ENCODE measurements at regions not wholly inside any gene's neighbourhood (a gene's known extent, or its start where the extent isn't known, plus 50 kb on each side); places are given as distances from the start of the nearest gene placed in this dataset.
A peak's percentile ranks its signal among the peaks of the same experiment; 100 is the strongest.
"Not testable (repeated sequence)": the region's sequence is repeated elsewhere in the genome, so short reads cannot be mapped to it uniquely, and the experiment has no call there.

DNA sequence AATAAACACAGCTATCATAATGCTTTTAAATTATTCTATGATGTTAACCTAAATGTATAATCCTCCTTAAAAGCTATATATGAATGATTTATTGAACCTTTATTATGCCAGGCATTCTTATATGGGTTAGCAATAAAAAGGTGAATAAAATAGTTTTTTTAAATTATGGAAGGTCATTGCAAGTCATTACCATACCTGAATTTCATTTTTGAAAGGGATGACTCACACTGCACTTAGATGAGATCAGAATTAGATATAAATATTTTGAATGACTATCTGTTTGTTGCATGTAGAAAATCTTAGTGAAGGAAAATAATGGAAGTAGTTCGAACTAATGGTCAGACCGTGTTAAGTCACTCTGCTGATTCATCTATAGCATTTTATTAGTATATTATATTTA, 822.3 kb downstream of the LUZP2 start:
- DNase-seq (ENCODE audit: low spot score): no peak

DNA sequence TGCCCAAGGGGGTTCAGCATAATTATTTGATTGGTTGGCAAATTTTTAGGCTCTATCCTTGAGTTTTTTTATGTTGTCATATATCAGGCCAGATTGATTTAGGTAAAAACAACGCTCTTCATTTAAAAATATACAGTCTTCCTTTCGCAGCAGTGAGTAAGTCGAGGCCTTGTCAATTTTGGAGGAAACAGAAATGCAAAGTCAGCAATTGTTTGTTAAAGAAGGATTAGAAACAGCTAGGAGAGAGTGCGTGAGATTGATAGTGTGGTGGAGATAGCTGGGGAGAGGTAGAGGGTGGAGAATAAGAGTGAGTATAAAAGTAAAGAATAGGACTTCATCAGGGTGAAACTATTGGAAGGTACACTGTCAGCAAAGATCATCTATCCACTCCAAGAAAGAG, 830.8 kb downstream of the LUZP2 start:
- no peak for DNase-seq (ENCODE audit: low spot score)

DNA sequence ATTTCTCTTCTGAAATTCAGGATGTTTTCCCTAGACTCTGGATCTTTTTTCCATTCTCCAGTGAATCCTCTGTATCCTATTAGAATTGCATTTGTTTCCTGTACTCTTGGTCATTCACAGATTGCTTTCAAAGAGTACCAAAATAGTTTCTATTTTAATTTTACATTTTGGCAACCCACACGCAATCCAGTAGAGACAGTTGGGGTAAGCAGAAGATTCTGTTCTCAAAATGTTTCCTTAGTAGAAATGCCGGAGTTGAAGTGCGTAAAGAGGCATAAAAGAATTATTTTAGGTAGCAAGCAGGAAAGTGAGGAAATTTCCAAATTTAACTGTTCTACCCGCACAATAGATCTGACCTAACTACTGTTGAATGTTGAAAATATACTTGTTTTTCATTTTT, 842.4 kb downstream of the LUZP2 start:
- no peak for DNase-seq (ENCODE audit: low spot score)

DNA sequence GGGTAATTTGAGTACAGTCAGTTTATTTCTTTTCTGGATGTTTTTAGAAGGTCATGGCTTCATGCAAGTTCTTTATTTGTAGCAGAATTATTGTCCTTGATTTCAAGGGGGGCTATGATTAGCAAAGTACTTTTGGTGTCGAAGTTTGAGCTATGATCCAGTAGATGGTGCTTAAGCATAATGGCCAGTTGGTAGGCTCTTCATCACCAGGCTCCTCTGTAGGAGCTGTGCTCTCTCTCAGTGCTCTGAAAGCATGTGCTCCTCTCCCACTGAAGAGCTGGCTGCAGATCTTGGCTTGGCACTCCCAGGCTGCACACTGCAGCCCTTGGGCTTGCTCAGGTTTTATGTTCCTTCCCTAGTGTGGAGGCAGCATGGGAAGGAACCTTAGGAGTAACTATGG, 852.7 kb downstream of the LUZP2 start:
- DNase-seq (ENCODE audit: low spot score): no peak

DNA sequence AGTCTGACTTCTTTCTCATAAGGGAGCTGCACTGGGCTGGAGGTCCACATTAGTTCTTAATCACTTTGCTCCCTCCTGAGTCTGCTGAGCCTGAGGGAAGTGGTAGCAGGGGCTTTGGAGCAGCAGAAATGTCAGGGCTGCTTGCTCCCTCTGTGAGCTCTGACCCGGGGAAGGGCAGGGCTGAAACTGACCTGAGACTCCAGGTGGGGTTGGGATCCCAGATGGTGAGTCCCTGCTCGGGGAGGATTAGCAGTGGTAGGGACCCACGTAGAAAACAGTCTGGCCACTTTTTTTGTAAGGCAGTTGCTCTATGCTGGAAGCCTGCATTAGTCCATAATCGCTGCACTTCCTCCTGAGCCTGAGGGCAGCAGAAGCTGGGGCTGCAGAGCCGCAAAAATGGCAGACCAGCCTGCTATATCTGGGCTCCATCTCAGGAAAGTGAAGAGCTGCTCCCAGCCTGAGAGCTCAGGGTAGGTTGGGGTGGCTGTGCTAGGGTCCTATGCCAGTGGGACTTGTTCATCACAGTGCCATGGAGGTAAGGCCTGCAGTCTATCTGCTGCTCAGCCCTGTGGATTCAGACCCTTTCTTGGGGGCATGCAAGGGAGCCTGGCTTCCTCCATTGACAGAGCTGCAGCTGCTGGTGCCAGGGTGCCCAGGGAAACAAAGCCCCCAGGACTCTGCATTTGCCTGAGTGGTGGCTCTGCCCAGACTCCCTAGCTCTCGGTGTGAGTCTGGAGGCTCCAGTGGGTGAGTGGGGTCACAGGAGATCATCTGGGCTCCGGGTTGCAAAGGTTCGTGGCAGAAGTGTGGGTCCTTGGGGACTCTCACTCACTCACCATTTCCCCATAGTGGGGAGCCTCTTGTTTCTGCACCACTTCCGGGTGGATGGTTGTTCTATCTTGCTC, 854.3 kb downstream of the LUZP2 start:
- no peak for DNase-seq (ENCODE audit: low spot score)

DNA sequence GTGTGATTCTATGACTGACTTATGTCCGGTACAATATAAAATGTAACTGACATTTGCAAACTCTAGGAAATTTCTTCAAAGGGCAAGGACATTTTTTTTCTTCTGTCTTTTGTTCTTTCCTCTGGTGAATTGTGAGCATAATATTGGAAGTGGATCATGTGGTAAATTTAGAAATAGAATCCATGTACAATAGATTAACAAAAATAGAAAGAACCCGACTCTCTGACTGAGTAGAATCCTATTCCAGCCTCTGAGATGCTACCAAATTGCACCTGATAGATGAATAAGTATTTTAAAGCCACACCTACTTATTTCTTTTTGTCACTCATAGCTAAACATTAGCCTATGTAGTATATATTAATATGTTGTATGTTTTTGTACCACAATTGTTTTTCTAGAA, 860.3 kb downstream of the LUZP2 start:
- no peak for DNase-seq (ENCODE audit: low spot score)

DNA sequence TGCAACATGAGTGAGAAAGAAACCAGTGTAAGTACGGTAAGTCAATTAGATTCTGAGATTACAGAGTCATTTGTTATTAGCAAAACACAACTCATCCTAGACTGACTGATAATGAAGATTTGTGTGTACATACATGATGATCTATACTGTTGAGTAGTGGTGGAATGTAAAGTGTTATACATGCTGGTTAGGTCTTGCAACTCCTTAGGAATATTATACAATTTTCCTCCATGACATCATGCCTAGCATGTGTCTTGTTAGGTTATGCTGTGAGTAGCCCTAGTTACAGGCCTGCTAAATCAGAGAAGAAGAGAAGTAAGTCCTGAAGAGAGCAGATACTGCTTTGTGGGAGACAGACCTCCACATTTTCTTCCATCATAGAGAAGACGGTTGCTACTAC, 880.6 kb downstream of the LUZP2 start:
- no peak for DNase-seq (ENCODE audit: low spot score)

DNA sequence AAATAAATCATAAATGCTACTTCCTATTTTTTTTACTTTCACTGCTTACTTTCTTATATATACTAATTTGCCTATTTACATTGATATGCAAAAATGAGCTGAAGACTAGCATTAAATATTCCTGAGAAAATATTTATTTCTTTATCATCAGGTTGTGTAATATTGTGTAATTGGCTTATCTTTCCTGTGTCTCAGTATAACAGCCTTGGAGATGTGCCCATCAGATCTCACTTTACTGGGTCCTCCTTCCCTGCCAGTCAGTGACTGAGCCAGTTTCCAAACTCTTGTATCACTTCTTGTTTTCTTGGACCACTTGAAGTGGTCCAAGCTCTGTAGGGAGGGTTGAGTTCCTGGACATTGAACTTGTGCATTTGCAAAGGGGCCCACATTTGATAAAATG, 900.0 kb downstream of the LUZP2 start:
- DNase-seq (ENCODE audit: low spot score): no peak

DNA sequence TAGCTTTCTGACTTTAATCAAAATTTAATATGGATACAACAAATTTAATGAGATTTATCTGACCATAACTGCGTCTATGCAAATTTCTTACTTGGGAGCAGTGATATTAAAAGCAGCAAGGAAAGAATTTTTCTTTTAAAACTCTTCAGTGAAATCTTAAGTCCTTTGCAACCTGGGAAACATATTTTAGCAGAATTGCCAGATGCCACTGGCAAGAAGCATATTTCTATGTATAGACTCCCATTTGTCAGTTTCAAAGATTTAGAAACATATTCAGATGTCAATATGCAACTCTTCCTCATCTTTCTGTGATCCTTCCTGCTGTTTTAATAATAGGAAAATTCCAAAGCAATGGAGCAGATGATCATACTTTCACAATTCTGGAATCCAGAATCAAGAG, 911.3 kb downstream of the LUZP2 start:
- no peak for DNase-seq (ENCODE audit: low spot score)

DNA sequence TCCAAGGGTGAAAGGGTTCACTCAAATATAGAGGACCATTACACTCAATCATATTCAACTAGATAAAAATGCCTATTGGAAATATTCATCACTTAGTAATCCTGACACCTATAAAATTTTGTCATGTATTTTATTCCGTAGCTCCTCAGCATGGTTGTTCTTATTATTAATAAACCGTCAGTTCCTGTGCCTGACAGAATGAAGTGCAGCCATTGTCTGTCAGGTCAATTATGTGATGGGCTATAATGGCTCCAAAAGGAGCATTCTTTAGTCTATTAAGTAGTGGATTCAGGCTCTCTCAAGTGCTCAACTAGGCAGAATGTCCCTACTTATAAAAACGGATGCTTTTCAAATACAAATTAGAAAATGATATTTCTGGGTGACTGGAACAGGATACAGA, 916.1 kb upstream of the ANO3 start:
- no peak for DNase-seq (ENCODE audit: low spot score)

DNA sequence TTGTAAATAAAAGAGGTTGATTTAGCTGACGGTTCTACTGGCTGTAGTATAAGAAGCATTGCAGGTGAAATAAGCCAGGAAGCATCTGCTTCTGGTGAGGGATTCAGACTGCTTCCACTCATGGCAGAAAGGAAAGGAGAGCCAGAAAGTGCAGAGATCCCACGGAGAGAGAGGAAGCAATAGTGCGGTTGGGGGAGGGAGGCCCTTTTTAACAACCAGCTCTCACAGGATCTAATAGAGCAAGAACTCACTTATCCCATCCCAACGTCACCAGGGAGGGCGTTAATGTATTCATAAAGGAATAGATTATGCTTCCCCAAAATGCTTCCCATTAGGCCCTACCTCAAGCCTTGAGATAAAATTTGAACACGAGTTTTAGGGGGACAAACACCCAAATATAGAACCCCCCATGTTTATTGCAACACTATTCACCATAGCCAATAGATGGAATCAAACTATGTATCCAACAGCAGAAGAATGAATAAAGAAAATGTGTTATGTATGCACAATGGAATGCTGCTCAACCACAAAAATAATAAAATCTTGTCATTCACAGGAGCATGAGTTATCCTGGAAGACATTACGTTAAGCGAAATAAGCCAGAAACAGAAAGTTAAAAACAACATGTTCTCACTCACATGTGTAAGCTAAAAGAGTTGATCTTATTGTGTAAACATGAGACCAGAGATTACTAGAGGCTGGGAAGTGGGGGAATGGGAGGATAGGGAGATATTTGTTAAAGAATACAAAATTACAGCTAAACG, 908.3 kb upstream of the ANO3 start:
- DNase-seq (ENCODE audit: low spot score): no peak

DNA sequence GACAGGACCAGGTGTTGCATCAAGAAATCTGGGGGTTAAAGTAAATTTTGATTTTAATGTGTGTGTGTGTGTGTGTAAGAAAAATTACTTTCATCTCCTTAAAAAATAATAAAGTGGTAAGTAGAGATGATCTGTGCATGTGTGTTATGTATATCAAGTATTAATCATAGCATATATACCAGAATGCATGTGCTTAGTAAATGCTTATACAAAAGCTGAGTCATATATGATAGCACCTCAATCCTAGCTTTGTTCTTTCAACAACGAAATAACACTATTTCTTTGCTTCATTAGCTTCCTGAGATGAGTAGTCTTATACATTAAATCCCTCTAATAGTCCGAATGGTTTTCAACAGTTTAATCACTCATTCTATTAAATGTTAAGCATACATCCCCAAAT, 899.6 kb upstream of the ANO3 start:
- DNase-seq (ENCODE audit: low spot score): no peak

DNA sequence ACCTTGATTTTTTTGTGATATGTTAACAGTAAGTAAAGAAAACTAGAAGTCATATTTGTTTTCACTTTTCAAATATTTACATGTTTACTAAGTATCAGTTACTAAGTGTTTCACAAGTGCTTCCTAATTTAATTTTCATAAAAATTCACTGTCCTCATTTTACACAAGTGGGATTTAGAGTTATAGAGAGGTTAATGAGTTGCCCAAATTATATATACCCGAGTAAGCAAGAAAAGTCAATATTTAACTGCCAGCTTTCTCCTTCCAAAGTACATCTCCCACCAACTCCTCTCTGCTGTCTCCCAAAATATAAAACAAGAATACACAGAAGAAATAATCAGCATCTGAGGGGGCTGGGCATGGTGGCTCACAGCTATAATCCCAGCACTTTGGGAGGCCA, 896.7 kb upstream of the ANO3 start:
- no peak for DNase-seq (ENCODE audit: low spot score)

DNA sequence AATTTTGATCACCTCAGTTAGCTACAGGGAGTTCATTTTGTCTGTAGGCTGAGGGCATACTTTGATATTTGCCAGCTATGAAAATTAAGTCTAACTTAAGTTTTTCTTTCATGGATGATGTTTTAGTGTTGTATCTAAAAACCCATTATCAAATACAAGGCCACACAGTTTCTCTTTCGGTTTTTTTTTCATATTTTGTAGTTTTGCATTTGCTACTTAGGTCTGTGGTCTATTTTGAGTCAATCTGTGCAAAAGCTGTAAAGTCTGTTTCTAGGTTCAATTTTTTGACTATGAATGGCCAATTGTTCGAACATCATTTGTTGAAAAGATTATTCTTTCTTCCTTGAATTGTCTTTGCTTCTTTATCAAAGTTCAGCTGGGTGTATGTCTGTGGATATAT, 895.6 kb upstream of the ANO3 start:
- DNase-seq (ENCODE audit: low spot score): no peak

DNA sequence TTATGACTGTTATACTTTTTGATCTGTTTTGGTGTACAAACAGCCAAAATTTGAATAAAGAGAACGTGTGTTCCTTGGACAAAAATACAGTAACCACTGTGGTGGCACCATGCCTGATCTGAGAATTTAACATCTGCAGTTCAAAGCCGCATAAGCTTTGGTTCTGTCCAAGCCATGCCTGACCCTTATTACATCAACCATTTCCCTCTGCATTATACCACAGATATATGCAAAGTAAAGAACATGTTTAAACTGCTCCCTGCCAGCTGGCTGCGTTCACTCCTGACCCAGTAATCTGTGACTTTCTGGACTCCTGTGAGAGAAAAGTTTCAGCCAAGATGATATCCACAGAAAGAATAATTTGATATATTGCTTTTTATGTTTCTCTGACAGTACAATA, 890.5 kb upstream of the ANO3 start:
- no peak for DNase-seq (ENCODE audit: low spot score)

DNA sequence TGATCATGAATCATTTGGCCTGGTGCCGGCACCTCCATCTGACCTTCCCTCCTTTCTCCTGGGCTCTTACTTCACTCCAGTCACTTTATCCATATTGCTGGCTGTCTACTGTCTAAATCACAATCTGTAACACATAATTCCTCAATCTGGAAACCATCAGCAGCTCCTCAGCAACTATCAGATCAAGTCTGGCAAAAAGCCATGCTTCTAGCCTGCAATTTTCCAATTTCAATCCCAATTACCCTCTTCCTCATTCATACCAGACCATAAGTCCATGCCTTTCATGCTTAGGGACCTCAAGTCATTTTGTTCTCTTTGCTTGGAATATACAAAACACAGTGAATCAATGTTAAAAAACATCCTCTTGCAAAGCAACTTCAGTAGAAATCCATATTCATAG, 882.8 kb upstream of the ANO3 start:
- no peak for DNase-seq (ENCODE audit: low spot score)

DNA sequence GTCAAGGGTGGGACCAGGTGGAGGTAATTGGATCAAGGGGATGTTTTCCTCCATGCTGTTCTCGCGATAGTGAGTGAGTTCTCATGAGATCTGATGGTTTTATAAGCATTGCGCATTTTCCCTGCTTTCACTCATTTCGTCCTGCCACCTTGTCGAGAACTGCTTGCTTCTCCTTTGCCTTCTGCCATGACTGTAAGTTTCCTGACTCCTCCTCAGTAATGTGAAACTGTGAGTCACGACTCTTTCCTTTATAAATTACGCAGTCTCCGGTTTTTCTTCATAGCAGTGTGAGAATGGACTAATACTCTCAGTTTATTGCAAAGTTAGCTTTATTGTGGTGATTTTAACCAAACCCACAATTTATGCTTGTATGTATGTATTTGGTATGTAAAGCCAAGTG, 878.5 kb upstream of the ANO3 start:
- DNase-seq (ENCODE audit: low spot score): no peak

DNA sequence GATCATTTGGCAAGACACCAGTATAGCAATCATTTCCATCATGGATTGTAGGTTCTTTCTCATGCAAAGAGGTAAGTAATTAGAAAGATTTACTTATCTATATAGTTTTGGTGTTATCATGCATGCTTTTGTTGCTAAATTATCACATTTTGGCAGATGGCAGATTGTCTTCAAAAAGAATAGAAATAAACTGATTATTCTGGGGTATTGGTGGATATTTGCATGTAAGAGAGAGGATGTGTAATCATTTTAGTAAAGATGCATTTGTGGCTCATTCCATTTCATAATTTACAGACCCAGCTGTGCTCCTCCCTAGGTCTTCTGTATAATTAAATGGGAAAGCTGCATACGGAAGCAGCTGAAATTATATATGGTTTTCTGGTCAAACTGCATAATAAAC, 875.7 kb upstream of the ANO3 start:
- DNase-seq (ENCODE audit: low spot score): no peak

DNA sequence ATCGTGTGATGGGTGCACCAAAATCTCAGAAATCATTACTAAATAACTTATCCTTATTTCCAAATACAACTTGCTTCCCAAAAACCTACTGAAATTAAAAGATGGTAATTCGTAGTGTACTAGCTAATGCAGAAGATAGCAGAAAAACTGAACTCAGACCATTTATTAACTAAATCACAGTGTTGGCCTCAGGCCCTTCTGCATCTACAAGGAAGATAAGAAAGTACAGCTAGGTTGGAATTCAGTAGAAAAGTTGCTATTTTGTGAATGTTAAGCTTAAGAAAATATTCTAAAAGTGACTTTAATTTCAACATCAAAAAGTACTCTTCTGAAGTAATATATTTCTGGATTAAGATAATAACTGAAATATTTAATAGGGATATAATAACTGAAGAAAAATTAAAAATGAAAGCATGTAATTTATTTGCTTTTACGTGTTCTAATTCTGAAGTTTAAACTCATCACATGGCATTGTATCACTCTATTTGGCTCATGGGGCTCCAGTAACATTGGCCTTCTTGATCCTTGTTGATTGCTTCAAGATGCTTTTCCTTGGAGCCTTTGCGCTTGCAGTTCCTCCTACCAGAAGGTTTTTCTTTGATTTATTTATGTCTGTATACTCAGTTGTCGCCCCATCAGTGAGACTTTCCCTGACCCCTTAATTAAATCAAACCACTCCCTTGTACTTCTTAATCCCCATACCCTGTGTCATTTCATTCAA, 847.9 kb upstream of the ANO3 start:
- DNase-seq (ENCODE audit: low spot score): peak; percentile 1

DNA sequence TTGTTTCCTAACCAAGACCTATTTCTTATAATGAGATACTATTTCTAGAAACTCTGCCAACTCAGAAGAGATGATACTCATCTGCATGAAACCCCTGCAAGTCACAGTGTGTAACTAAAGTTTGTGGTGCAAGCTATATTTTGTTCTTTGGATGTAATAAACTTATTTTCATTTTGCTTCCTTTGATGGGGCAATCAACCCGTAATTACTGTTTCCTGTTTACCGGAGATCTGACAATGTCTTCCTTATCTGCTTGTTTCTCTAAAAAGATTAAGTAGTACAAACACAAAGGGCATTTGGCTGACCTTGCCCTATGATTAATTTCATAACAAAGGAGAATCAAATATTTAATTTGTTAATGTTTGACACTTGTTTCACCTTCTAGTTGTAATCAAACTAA, 846.6 kb upstream of the ANO3 start:
- DNase-seq (ENCODE audit: low spot score): no peak

DNA sequence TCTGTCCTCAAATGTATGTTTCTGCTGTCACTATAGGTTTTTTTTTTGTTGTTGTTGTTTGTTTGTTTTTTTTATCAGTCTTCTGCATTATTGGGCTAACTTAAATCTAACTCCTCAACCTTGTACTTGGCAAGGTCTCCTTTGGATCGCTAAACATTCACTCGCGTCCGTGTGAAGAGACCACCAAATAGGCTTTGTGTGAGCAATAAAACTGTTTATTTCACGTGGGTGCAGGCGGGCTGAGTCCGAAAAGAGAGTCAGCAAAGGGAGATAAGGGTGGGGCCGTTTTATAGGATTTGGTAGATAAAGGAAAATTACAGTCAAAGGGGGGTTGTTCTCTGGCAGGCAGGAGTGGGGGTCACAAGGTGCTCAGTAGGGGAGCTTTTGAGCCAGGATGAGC, 845.6 kb upstream of the ANO3 start:
- not testable (repeated sequence) for DNase-seq (ENCODE audit: low spot score)

DNA sequence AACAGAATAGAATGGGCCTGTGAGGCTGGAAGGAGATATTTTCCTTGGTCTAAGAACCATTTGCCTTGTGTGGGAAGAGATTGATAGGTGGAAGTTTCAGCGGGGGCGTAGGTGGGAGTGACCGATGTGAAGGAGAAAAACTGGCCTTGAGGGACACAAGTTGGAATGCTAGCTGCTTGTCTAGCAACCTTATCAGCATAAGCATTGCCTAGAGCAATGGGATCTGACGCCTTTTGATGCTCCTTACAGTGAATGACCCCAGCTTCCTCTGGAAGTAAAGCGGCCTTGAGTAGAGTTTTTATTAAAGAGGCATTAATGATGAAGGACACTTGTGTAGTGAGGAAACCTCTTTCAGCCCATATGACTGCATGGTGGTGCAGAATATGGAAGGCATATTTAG, 843.8 kb upstream of the ANO3 start:
- not testable (repeated sequence) for DNase-seq (ENCODE audit: low spot score)

DNA sequence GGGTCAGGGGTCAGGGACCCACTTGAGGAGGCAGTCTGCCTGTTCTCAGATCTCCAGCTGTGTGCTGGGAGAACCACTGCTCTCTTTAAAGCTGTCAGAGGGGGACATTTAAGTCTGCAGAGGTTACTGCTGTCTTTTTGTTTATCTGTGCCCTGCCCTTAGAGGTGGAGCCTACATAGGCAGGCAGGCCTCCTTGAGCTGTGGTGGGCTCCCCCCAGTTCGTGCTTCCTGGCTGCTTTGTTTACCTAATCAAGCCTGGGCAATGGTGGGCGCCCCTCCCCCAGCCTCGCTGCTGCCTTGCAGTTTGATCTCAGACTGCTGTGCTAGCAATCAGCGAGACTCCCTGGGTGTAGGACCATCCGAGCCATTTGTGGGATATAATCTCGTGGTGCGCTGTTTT, 830.5 kb upstream of the ANO3 start:
- DNase-seq (ENCODE audit: low spot score): not testable (repeated sequence)
